GM18505 (cell line): ENCODE measurements at regions not wholly inside any gene's neighbourhood (a gene's known extent, or its start where the extent isn't known, plus 50 kb on each side); places are given as distances from the start of the nearest gene placed in this dataset.
A peak's percentile ranks its signal among the peaks of the same experiment; 100 is the strongest.
"Not testable (repeated sequence)": the region's sequence is repeated elsewhere in the genome, so short reads cannot be mapped to it uniquely, and the experiment has no call there.

Experiments used
- ATAC-seq: cut with Tn5 transposase; IDR thresholded peaks from one replicate; pipeline ENCODE4 v1.9.1; 2021; ENCODE audit not compliant: unreplicated experiment
- POLR2A ChIP-seq: IDR thresholded peaks from 4 replicates; pipeline ENCODE4 v1.6.1; 2011; ENCODE audit warnings: borderline replicate concordance; ENCODE audit not compliant: insufficient read depth, insufficient read length; ENCODE audit errors: extremely low read depth

DNA sequence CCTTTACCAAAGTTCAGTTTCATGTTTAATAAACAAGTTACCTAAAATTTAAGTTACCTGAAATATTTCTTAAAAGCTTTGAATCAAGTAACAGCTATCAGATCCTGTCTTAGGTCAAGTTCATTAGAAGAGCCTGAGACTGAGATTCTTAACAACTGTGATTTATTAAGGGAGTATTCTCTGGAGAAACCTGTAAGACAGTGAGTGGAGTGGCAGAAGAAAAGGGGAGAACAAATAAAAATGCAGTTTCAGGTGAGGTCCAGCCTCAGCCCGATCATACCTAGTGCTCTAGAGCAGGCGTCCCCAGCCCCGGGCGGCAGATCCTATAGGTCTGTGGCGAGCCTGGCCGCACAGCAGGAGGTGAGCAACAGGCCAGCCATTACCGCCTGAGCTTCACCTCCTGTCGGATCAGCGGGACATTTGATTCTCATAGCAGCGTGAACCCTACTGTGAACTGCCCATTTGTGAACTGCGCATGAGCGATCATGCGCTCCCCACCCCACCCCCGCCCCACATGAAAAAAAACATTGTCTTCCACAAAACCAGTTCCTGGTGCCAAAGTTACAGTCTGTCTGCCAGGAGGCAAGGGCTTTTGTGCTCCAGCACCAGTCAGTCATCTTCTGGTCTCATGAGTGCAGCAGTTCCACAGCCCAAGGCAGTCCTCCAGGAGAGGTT, 59.2 kb upstream of the ADGRB3 start:
- ATAC-seq, result no peak
- no peak for TF ChIP-seq POLR2A

DNA sequence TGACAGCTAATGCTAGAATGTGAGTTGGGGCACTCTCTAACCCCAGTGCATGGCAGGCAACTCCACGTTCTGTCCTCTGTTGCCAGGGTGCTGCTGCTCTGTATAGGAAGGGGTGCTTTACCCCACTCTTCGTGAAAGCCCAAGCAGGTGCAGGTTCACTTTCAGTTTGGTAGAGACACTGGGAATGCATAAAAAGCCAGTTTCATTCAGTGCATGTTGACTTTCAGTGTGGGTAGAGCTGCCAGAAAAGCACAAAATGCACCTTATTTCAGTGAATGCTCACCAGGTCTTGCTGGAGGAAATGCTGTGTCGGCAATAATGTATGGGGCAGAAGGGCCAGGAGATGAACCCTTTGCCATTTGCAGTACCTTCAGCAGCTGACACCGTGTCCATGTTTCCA, 62.1 kb upstream of the ADGRB3 start:
- ATAC-seq, result peak; percentile 4
- TF ChIP-seq POLR2A, result no peak

GRCh38 chr6:68572525-68572924, 62.6 kb upstream of the ADGRB3 start:
- TF ChIP-seq POLR2A, result no peak
- ATAC-seq, result peak; percentile 81

GRCh38 chr6:68559716-68560115, 75.4 kb upstream of the ADGRB3 start:
- no peak for TF ChIP-seq POLR2A
- no peak for ATAC-seq

DNA sequence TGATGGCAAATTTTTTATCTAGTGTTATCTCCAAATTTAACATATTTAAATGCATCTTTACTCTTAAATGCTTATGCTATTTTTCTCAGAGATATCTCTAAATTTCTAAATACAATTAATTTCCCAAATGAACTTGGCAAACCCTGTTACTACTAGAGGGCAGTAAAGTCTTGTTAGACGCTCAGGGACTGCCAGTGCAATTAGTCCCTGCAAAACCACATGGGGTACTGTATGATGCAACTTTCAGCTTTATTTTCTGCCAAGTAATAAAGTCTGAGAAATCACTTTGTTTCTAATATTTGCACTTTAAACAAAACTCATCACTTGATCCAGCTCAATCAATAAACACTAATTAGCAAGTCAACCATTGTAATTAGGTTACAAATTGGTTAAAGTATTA, 76.0 kb upstream of the ADGRB3 start:
- ATAC-seq, result no peak
- no peak for TF ChIP-seq POLR2A

GRCh38 chr6:68546620-68547019, 88.5 kb upstream of the ADGRB3 start:
- ATAC-seq, result no peak

DNA sequence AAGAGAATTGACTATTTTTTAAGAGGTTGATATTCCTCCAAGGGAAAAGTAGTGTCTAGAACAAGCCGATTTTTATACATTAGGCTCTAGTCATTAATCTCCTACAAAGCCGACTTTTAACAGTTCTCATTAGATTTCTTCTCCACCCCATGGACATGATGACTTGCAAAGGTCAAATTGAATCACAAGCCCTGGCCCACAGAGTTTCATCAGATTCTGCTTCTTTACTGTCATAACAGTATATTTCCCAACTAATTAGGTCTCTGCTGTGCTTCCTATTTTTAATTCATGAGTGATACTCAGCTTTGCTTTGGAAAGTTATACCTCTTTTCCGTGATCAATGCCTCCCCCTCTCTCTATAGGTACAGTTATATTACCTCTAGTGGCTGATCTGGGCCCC, 90.6 kb upstream of the ADGRB3 start:
- ATAC-seq, result no peak
- no peak for TF ChIP-seq POLR2A

More at GRCh38 chr6:68546620-68547019, 88.5 kb upstream of the ADGRB3 start:
- TF ChIP-seq POLR2A, result no peak

DNA sequence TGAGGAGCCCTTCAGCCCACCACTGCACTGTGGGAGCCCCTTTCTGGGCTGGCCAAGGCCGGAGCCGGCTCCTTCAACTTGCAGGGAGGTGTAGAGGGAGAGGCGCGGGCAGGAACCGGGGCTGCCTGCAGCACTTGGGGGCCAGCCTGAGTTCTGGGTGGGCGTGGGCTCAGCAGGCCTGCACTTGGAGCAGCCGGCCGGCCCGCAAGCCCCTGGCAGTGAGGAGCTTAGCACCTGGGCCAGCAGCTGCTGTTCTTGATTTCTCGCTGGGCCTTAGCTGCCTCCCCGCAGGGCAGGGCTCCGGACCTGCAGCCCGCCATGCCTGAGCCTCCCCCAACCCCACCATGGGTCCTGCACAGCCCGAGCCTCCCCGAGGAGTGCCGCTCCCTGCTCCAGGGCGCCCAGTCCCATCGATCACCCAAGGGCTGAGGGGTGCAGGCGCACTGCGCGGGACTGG, 101.7 kb upstream of the ADGRB3 start:
- no peak for TF ChIP-seq POLR2A
- ATAC-seq, result no peak

DNA sequence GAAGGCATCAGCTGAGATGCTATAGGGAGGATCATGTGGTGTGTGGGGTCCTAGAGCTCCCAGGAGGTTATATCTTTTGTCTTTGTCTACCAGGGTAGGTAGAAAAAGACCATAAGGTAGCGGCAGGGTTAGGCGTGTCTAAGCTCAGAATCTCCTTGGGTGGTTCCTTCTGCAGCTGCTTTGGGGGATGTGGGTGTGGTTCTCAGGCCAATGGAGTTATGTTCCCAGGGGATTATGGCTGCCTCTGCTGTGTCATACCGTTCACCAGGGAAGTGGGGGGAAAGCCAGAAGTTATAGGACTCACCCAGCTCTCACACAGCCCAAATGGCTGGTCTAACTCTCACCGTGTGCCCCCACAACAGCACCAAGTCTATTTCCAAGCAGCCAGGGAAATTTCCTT, 107.4 kb upstream of the ADGRB3 start:
- TF ChIP-seq POLR2A, result no peak
- ATAC-seq, result no peak

GRCh38 chr6:68506911-68507310, 128.2 kb upstream of the ADGRB3 start:
- no peak for TF ChIP-seq POLR2A
- ATAC-seq, result no peak

DNA sequence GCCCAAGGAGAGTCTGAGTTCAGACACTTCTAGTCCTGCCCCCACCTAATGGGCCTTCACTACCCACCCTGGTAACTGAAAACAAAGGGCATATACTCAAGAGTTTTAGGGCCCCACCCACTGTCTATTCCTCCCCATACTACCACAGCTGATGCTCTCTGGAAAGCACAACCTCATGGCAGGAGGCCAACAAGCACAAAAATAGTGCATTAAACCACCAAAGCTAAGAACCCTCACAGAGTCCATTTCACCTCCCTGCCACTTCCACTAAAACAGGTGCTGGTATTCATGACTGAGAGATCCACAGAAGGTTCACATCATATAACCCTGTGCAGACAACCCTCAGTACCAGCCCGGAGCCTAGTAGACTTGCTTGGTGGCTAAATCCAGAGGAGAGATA, 132.1 kb upstream of the ADGRB3 start:
- no peak for TF ChIP-seq POLR2A
- ATAC-seq, result no peak

DNA sequence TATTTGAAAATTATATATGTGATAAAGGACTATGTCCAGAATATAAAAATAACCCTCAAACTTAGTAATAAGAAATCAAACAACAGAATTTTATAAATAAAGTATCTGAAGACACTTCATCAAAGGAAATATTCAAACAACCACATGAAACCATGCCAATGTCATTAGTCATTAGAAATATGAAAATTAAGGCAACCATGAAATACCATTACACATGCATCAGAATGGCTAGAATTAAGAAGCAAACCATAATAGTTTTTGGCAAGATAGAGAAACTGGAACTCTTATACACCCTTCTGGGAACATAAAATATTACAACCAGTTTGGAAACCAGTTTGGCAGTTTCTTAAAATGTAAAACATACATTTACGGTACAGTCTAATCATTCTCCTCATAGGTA, 137.2 kb upstream of the ADGRB3 start:
- TF ChIP-seq POLR2A, result no peak
- no peak for ATAC-seq

DNA sequence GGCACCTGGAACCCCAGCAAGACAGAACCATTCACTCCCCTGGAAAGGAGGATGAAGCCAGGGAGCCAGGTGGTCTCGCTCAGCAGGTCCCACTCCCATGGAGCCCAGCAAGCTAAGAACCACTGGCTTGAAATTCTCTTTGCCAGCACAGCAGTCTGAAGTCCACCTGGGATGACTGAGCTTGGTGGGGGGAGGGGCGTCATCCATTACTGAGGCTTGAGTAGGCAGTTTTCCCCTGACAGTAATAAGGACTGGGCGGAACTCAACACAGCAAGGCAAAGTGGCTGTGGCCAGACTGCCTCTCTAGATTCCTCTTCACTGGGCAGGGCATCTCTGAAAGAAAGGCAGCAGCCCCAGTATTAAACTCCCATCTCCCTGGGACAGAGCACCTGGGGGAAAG, 140.2 kb upstream of the ADGRB3 start:
- ATAC-seq, result not testable (repeated sequence)

DNA sequence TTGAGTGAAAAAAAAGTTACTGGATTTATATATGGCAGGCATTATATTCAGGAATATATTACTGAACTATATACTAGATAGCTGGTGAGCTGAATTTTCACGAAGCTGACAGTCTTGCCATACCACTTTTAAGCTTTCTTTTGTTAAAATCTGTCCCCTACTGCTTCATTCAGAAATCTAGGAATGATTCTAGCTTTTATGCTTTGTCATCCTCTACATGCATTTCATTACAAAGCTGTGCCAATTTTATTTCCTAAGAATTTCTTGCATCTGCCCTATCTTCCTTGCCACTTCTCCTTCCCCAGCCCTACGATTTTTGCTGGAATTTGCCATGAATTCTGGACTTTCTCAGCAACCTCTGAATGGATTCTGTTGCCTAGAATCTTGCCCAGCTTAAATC, 158.5 kb upstream of the ADGRB3 start:
- no peak for TF ChIP-seq POLR2A
- ATAC-seq, result no peak
